ENCODE measurements at regions not wholly inside any gene's neighbourhood (a gene's known extent, or its start where the extent isn't known, plus 50 kb on each side); places are given as distances from the start of the nearest gene placed in this dataset.

- TF ChIP-seq CTCF (IDR thresholded peaks at IDR 0.05) (no peak), POLR2A (IDR thresholded peaks at IDR 0.05) (no peak)
Observed at GRCh38 chr13:30004204-30004603, 153.8 kb upstream of the UBL3 start.

Measured in uterus (tissue), 2 donors.